ENCODE measurements at regions not wholly inside any gene's neighbourhood (a gene's known extent, or its start where the extent isn't known, plus 50 kb on each side); places are given as distances from the start of the nearest gene placed in this dataset.

DNA sequence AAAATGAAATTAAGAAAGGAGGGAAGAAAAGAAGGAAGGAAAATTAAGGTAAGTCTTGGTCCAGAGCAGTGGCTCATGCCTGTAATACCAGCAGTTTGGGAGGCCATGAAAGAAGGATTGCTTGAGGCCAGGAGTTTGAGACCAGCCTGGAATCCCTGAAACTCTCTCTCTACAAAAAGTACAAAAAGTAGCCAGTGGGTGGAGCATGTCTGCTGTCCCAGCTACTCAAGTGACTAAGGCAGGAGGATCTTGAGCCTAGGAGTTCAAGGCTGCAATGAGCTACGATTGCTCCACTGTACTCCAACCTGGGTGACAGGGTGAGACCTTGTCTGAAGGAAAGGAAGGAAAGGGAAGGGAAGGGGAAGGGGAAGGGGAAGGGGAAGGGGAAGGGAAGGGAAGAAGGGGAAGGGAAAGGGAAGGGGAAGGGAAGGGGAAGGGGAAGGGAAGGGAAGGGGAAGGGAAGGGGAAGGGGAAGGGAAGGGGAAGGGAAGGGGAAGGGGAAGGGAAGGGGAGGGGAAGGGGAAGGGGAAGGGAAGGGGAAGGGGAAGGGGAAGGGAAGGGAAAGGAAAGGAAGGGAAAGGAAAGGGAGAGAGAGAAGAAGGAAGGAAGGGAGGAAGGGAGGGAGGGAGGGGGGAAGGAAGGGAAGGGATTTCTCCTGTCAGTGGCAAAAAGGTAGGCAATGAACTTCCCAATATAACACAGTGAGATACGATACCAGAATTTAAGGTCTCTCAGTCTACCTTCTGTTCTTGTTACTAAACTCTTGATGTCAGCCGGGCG, 412.8 kb downstream of the CMPK2 start:
- no peak for DNase-seq (ENCODE audit: low read depth, low spot score)

DNA sequence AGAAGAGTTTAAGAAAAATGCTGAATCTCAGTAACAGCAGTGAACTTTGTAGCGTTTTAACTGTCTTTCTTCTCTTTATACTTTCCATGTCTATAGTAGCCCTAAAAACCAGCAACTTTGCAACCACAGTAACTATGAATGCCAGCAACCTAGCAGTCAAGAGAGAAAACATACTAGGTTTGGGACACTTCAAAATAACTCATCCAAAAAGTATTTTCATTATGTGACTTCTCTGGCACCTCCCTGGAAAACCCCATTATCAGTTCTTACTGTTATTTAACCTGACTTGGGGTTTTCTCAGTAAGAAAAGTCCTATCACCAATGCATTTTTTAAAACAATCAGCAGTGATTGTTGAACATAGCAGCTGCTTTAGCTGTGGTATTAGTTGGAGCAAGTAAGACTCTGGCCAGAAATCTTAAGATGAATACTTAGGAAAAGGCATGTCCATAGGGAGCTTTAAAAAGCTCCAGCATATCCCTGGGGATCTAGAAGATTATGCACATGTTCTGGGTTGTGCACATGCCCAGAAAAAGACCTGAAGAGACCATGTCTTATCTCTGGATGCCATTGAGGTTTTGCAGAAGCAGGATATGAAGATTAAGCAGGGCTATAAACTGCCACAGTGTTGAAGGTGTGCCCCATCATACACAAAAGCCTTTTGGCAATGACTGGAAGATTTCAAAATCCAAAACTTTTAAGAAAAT, 411.3 kb downstream of the CMPK2 start:
- DNase-seq (ENCODE audit: low read depth, low spot score), result no peak

DNA sequence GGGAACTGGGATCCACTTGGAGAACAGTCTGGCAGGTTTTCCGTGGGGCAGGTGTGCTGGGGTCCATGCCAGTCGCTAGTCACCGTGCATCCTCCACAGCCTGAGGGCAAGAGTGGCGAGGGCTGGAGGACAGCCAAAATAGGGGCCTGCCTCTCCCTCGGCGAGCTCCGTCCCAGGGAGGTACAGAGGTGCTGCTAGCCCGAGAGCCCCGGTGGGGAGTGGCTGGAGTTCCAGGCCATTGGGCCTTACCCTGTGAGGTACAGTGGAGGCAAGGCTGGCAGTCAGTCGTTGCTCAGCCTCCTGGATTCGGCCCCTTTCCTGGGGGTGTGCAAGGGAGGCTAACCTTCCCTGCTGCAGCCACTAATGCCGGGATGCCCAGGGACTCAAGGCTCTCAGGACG, 406.6 kb downstream of the CMPK2 start:
- no peak for DNase-seq (ENCODE audit: low read depth, low spot score)

DNA sequence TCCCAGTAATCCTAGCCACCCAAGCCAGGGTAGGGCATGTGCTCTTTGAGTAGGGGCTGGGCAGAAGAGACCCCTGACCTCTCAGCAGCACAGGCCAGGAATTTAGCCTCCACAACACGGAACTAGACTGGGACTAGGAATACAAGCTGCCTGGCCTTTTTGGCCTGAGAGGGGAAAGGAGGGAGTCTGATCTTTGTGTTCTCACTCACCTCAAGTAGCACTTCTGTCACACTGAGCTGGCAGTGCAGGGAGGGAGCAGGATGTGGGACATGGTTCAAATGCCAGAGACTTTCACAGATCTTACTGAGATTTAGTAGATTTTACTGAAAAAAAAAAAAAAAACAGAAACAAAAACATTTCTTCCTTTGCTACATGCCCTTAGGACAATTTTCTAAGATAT, 395.2 kb downstream of the CMPK2 start:
- DNase-seq (ENCODE audit: low read depth, low spot score), result no peak

DNA sequence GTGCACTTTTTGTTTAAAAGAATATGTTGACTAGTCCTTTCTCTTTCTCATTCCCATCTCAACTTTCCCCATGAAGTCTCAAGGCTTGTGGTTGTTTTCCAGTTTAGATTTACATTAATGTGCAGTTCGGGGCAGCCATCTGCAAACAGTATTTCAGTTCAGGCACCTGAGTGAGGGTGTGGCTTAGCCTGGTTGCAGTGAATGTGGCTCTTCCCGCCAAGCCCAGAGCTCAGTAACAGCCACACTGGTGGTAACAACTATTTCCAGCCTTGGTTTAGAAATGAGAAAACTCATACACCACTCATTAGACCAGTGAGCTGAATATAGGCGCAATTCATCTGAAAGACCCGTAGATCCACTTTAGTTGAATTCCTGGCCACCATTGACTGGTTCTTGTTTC, 394.3 kb downstream of the CMPK2 start:
- DNase-seq (ENCODE audit: low read depth, low spot score), result no peak

DNA sequence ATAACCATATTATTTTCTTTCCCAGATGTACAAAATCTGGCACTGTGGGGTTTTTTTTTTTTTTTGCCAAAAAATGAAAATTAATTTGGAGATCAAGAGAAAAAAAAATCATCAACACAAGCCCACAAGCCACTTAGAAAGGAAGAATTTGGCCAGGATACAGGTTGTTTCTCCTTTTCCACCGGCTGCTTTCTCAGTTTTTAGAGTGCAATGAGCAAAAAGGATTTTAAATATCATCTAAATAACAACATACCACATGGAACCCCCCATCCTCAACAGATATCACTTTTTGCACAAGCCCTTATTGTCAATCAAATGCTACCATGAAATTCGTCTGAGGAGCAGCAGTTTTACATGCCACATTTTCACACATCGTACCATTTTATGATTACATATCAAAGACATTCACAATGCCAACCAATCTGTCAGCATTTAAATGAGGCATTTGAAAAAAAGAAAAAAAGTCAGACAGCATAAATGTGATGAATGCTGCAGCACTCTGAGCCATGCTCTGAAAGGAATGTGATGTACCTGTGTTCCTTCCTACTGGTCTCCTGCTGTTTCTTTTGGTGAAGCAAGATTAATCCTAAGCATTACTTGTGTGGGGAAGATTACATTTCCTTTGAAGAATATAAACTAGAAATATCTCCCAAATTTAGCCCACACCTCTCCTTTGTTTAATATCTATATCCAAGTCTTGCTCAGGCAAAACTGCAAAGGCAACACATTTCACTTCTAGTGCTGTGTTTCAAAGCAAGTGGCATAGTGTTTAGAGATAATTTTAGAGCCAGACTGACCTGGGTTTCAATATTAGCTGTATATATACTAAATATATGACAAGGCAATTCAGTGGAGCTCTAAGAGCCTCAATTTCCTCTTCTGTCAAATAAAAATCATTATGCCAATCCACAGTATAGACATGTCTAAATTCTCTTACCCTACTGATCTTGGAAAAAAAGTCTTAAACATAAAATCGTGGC, 391.3 kb downstream of the CMPK2 start:
- no peak for DNase-seq (ENCODE audit: low read depth, low spot score)

DNA sequence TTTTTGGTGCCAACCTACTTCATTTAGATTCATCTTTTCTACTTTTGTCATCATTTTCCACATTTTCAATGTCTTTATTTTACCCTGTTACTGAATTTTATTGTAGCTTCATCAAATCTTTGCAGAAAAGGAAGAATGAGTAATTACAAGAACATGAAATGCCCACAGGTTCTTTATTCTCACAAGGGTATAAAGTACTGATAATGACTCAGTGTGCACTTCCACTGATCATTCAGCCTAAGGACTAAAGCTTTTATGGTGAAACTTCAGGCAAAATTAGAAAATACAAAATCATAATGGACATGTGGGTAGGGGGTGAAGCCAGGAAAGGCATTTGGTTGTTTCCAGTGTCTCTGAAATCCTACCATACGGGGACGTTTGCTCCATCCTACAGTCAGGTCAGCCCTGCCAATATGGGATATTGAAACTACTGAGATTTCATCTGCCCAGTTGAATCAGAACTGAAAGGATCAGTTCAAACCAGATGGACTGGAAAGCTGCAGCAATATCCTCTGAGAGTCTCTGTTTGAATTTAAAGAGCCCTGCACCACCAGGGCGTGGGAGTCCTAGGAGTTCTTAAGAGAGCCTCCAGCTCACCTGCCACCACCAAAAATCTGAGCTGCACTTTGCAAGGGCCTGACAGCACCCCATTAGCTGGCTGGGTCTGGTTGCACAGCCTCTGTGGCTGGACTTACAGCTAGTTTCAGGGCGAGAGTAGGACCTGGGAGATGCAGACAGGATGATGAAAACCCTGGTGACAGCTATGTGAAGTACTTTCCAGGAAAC, 390.4 kb downstream of the CMPK2 start:
- DNase-seq (ENCODE audit: low read depth, low spot score), result no peak

DNA sequence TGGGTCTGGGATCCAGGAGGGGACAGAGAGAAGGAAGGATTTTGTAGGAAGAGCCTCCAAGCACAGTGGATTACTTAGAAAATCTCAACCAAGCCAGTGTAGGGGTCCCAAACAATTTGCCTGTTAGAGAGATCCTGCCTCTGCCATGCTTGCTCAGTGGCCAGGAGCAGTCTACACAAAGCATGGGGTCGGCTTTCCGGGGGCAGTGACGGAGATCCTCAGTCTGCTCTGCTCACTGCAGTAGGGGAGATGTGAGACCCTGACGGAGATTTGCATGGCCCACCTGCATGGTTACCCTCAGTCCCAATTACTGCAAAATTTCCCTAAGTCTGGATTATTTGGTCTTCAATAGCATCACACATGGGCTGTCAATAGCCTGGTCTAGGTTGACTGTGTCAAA, 385.2 kb downstream of the CMPK2 start:
- no peak for DNase-seq (ENCODE audit: low read depth, low spot score)

DNA sequence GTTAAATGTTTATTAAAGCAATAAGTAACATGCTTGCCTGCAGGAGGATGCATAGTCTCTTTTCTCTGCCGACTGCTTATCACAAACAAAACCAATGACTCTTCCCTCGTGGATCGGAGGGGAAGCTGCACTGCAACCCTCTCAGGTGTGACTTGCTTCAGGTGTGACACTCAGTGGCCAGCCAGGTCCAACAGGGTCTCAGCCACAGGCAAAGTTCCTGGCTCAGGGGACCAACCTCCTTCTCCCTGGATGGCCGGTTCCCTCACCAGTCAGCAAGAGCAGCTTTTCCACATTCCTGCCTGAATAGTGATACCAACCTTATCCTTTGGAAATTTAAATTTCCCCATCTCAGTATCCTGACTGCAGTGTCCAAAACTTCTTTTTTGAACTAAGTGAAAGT, 383.5 kb downstream of the CMPK2 start:
- no peak for DNase-seq (ENCODE audit: low read depth, low spot score)

DNA sequence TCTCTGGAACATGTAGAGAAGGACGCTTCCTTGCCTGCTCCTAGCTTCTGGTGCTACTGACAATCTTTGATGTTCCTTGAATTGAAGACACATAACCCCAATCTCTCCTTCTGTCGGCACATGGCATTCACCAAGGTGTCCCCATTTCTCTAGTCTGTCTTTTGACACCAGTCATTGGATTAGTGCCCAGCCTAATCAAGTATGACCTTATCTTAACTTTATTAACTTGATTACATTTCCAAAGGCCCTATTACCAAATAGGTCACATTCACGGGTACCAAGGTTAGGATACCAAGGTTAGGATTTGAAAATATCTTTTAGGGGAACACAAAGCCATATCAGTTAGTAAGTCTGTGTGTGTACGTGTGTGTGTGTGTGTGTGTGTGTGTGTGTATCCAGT, 377.9 kb downstream of the CMPK2 start:
- no peak for DNase-seq (ENCODE audit: low read depth, low spot score)

DNA sequence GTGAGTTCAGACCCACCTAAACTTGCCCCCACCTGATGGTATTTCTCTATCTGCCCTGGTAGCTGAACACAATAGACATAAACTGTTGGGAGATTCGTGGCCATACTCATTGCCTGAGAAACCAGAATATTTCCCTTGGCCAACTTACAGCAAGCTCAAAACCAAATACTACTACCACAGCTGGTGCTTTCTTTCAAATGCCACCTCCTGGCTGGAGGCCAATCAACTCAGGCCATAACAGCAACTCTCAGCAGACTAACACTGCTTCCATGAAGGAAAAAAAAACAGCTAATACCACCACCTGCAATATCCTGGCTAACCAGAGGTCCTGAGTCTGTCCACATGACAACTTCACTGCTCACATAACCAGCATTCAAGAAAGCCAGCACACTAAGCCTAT, 373.1 kb downstream of the CMPK2 start:
- DNase-seq (ENCODE audit: low read depth, low spot score), result no peak

DNA sequence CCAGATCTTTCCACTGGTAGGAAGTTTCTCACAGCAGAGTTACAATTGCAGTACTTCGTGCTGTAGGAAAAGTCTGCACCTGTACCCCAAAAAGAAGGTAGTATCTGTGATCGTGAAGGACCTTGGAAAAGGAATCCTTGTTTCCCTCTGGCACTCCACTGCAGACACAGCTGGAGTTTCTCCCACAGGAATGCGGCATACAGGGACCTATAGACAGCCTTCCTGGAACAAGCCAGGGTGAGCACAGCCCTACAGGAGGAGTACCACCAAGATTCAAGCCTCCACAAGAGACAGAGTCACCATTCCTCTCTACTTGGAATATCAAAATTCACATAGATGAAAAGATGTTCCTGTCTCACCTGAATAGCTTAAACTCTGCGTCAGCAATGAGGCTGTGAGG, 372.4 kb downstream of the CMPK2 start:
- DNase-seq (ENCODE audit: low read depth, low spot score), result no peak

DNA sequence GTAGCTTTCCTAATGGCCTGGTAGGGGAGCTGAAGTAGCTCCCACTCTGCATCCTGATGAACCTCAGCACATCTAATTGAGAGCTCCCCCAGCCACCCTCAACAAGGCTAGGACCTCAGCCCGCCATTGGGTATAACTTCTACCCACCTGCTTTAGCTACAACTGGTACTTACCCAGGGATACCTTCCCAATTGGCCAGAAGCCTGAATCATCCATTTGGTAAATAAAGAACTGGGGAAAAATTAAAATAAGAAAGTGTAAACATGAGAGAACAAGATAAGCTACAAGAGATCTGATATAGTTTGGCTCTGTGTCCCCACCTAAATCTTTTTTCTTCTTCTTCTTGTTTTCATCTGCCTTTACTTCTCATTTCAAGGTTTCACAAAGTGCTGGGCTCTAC, 372.0 kb downstream of the CMPK2 start:
- no peak for DNase-seq (ENCODE audit: low read depth, low spot score)

DNA sequence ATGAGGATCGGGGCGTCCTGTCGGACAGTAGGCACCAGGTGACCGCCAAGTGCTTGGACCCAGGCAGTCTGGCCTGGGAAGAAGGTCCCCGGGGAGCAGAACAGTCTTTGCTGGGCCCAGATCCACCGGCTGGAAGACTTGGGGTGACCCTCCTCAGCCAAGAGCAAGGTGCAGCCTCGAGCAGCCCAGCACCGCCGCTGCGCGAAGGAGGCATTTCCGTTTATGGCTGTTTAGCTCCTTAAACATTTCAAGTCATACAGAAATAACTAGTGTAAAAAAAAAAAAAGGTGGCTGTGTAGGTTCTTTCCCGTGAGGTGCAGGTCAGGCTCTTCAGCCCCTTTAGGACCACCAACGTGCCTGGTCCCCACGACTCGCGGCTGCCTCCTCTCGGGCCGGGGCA, 370.2 kb downstream of the CMPK2 start:
- no peak for DNase-seq (ENCODE audit: low read depth, low spot score)

DNA sequence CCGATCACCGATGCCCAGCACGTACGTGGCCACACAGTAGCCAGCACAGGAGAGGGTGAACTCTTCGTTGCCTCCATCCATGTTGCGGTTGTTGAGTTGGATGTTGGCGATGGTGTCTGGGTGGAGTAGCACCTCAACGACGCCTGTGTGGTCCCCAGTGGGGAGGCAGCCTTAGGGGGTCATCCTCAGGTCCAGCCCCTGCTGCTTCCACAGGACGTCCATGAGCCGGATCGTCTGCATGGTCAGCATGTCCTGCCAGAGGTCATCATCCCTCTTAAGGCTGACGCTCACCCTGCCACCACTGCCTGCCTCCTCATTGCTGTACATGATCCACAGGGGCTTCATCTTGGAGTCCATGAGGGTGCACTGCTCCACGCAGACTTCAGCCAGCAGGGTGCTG, 369.3 kb downstream of the CMPK2 start:
- DNase-seq (ENCODE audit: low read depth, low spot score), result no peak

DNA sequence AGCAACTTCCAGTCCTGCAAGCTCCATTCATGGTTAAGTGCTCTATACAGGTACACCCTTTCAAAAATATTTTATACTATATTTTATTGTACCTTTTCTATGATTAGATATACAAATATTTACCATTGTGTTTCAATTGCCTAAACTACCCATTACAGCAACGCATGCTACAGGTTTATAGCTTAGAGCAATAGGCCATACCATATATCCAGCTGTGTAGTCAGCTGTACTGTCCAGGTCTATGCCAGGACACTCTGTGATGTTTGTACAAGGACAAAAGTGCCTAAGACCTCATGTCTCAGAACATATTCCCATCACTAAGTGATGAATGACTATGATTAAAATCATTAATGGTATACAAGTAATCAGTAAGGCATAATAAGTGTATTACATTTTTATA, 368.7 kb downstream of the CMPK2 start:
- no peak for DNase-seq (ENCODE audit: low read depth, low spot score)

DNA sequence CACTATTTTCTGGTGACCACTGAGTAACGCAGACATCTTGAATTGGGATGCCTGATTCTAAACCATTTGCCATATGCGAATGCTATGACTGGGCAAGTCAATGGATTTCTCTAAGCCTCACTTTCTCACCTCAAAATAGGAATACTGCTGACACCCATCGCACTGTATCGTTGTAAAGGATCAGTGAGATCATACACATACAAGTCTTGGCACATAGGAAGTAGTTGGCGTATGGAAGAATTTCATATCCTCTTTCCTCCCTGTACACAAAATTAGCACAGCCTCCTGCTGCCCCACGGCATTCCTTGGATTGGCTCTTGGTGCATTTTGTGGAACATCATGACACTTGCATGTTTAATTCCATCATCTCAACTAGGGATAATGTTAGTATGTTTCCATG, 366.9 kb downstream of the CMPK2 start:
- no peak for DNase-seq (ENCODE audit: low read depth, low spot score)

DNA sequence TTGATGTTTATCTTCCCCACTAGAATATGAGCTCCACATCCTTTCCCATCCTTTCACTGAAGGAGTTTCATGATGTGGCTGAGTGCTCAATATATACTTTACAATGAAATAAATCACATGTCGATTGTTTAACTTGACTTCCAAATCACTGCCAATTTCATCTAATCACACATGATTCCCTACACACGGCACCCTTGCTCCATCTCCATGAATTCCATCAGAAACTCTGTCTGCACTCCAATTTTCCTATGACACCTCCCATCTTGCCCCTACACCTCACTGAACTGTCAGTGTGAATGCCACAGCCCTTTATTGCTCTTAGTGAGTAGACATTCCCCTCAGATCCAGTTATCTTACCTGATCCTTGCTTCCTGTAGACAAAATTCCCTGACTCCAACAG, 366.0 kb downstream of the CMPK2 start:
- DNase-seq (ENCODE audit: low read depth, low spot score), result no peak

DNA sequence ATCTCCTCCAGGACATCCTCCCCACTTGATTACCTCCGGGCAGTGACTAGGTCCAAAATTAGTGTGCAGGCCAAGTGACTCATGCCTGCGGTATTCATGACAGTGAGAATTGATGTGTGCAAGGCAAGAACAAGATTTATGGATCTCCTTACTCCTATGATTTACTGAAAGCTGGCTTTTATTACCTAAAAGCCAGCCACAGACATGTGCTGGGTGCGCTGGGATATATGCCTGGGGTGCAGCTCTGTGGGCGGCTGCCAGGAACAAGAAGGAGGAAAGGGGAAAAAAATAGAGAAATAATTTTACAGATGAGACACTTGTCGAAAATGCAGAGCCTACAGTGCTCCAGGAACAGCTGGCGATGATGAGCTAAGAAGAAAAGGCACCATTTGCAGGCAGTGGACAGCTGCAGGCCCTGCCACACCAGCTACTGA, 359.3 kb downstream of the CMPK2 start:
- no peak for DNase-seq (ENCODE audit: low read depth, low spot score)

DNA sequence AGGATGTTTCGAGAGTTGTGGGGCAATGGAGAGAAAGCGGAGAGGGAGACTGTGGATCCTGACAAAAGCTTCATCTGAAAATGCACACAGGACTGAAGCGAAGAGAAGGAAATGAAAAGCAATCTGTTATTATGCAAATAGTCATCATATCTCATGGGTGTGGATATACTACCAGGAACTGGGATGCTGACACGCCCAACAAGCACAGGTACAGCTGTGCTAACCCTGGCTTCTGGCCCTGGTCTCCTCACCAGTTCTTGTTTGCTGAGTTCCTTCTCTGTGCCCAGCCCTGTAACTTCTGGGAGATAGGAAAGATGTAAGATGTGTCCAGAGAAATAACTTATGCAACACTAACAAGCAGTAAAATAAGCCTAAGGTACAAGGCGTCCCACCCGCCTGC, 358.8 kb downstream of the CMPK2 start:
- DNase-seq (ENCODE audit: low read depth, low spot score), result no peak

DNA sequence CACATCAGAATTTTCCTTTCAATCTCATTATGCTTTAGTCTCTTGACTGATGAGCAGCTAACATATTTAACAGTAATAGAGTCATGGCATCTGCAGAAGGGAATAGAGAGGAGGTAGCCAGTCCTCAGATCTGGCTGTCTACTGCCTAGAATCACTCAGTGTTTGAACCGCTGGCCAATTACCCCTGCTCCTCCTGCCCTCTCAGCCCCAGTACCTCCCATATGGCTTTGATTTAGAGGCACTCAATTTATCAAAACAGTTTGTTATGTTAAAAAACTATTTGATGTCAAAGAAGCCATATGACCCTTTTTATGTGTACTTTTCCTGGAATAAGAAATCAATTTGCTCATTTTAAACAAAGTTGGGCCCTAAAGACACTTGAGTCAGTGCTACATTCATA, 355.2 kb downstream of the CMPK2 start:
- no peak for DNase-seq (ENCODE audit: low read depth, low spot score)
